ENCODE measurements at regions not wholly inside any gene's neighbourhood (a gene's known extent, or its start where the extent isn't known, plus 50 kb on each side); places are given as distances from the start of the nearest gene placed in this dataset.

- Histone ChIP-seq H3K27me3 (ENCODE audit: insufficient read depth, low read length) (no peaks in the 10 kb centered on the region), H3K4me1 (ENCODE audit: control insufficient read depth, insufficient read depth, low read length, unreplicated experiment) (no peaks in the 10 kb centered on the region), H3K27ac (ENCODE audit: low read depth, low read length) (no peak overlapping the region), H3K79me2 (ENCODE audit: control insufficient read depth, insufficient read depth, low read length, unreplicated experiment) (no peaks in the 10 kb centered on the region), H3K4me3 (ENCODE audit: low read depth, low read length) (no peak overlapping the region), H2AFZ (ENCODE audit: low read length, unreplicated experiment) (no peak overlapping the region), H3K36me3 (ENCODE audit: insufficient read depth, low read length) (no peaks in the 10 kb centered on the region)
Observed at GRCh38 chr12:98151984-98152383, 363.4 kb upstream of the TMPO start.

- H2AFZ ChIP-seq (ENCODE audit: low read length, unreplicated experiment), result no peak overlapping the region
- no peak overlapping the region for H3K4me3 ChIP-seq (ENCODE audit: low read depth, low read length)
- no peaks in the 10 kb centered on the region for H3K36me3 ChIP-seq (ENCODE audit: insufficient read depth, low read length)
- H3K79me2 ChIP-seq (ENCODE audit: control insufficient read depth, insufficient read depth, low read length, unreplicated experiment), result no peaks in the 10 kb centered on the region
- no peaks in the 10 kb centered on the region for H3K27me3 ChIP-seq (ENCODE audit: insufficient read depth, low read length)
- no peak overlapping the region for H3K27ac ChIP-seq (ENCODE audit: low read depth, low read length)
- H3K4me1 ChIP-seq (ENCODE audit: control insufficient read depth, insufficient read depth, low read length, unreplicated experiment), result no peaks in the 10 kb centered on the region
Observed at GRCh38 chr12:98154850-98155249, 360.5 kb upstream of the TMPO start.

GRCh38 chr12:98156697-98157096 is 358.7 kb upstream of the TMPO start:
- Histone ChIP-seq H3K4me1 (ENCODE audit: control insufficient read depth, insufficient read depth, low read length, unreplicated experiment) (no peaks in the 10 kb centered on the region), H2AFZ (ENCODE audit: low read length, unreplicated experiment) (no peak overlapping the region), H3K79me2 (ENCODE audit: control insufficient read depth, insufficient read depth, low read length, unreplicated experiment) (no peaks in the 10 kb centered on the region), H3K27ac (ENCODE audit: low read depth, low read length) (no peak overlapping the region), H3K4me3 (ENCODE audit: low read depth, low read length) (no peak overlapping the region), H3K36me3 (ENCODE audit: insufficient read depth, low read length) (no peaks in the 10 kb centered on the region), H3K27me3 (ENCODE audit: insufficient read depth, low read length) (no peaks in the 10 kb centered on the region)

GRCh38 chr12:98162906-98163678 is 352.3 kb upstream of the TMPO start:
- Histone ChIP-seq H3K27me3 (ENCODE audit: insufficient read depth, low read length) (no peaks in the 10 kb centered on the region), H3K36me3 (ENCODE audit: insufficient read depth, low read length) (no peaks in the 10 kb centered on the region), H2AFZ (ENCODE audit: low read length, unreplicated experiment) (no peak overlapping the region), H3K4me3 (ENCODE audit: low read depth, low read length) (no peak overlapping the region), H3K79me2 (ENCODE audit: control insufficient read depth, insufficient read depth, low read length, unreplicated experiment) (no peaks in the 10 kb centered on the region), H3K4me1 (ENCODE audit: control insufficient read depth, insufficient read depth, low read length, unreplicated experiment) (no peaks in the 10 kb centered on the region), H3K27ac (ENCODE audit: low read depth, low read length) (no peak overlapping the region)

GRCh38 chr12:98172304-98172703 is 343.1 kb upstream of the TMPO start:
- Histone ChIP-seq H3K27me3 (ENCODE audit: insufficient read depth, low read length) (no peaks in the 10 kb centered on the region), H3K27ac (ENCODE audit: low read depth, low read length) (no peak overlapping the region), H3K36me3 (ENCODE audit: insufficient read depth, low read length) (no peaks in the 10 kb centered on the region), H3K4me3 (ENCODE audit: low read depth, low read length) (no peak overlapping the region), H3K4me1 (ENCODE audit: control insufficient read depth, insufficient read depth, low read length, unreplicated experiment) (no peaks in the 10 kb centered on the region), H3K79me2 (ENCODE audit: control insufficient read depth, insufficient read depth, low read length, unreplicated experiment) (no peaks in the 10 kb centered on the region), H2AFZ (ENCODE audit: low read length, unreplicated experiment) (no peak overlapping the region)

- Histone ChIP-seq H2AFZ (ENCODE audit: low read length, unreplicated experiment) (no peak overlapping the region), H3K4me1 (ENCODE audit: control insufficient read depth, insufficient read depth, low read length, unreplicated experiment) (no peaks in the 10 kb centered on the region), H3K4me3 (ENCODE audit: low read depth, low read length) (no peak overlapping the region), H3K36me3 (ENCODE audit: insufficient read depth, low read length) (no peaks in the 10 kb centered on the region), H3K27ac (ENCODE audit: low read depth, low read length) (no peak overlapping the region), H3K79me2 (ENCODE audit: control insufficient read depth, insufficient read depth, low read length, unreplicated experiment) (no peaks in the 10 kb centered on the region), H3K27me3 (ENCODE audit: insufficient read depth, low read length) (no peaks in the 10 kb centered on the region)
Observed at GRCh38 chr12:98172801-98173200, 342.6 kb upstream of the TMPO start.

- Histone ChIP-seq H3K4me3 (ENCODE audit: low read depth, low read length) (no peak overlapping the region), H3K27me3 (ENCODE audit: insufficient read depth, low read length) (no peaks in the 10 kb centered on the region), H3K36me3 (ENCODE audit: insufficient read depth, low read length) (no peaks in the 10 kb centered on the region), H3K27ac (ENCODE audit: low read depth, low read length) (no peak overlapping the region), H3K79me2 (ENCODE audit: control insufficient read depth, insufficient read depth, low read length, unreplicated experiment) (no peaks in the 10 kb centered on the region), H3K4me1 (ENCODE audit: control insufficient read depth, insufficient read depth, low read length, unreplicated experiment) (no peaks in the 10 kb centered on the region), H2AFZ (ENCODE audit: low read length, unreplicated experiment) (no peak overlapping the region)
Observed at GRCh38 chr12:98173773-98174427, 341.5 kb upstream of the TMPO start.

GRCh38 chr12:98174428-98174809 is 341.0 kb upstream of the TMPO start:
- H3K4me3 ChIP-seq (ENCODE audit: low read depth, low read length), result no peak overlapping the region
- H3K27ac ChIP-seq (ENCODE audit: low read depth, low read length), result no peak overlapping the region
- no peaks in the 10 kb centered on the region for H3K27me3 ChIP-seq (ENCODE audit: insufficient read depth, low read length)
- H3K36me3 ChIP-seq (ENCODE audit: insufficient read depth, low read length), result no peaks in the 10 kb centered on the region
- H3K79me2 ChIP-seq (ENCODE audit: control insufficient read depth, insufficient read depth, low read length, unreplicated experiment), result no peaks in the 10 kb centered on the region
- no peak overlapping the region for H2AFZ ChIP-seq (ENCODE audit: low read length, unreplicated experiment)
- no peaks in the 10 kb centered on the region for H3K4me1 ChIP-seq (ENCODE audit: control insufficient read depth, insufficient read depth, low read length, unreplicated experiment)

- H3K27me3 ChIP-seq (ENCODE audit: insufficient read depth, low read length), result 0 out of 2 replicates have a peak, but pooled peaks cover 5% of the 10 kb centered on the region
- no peaks in the 10 kb centered on the region for H3K36me3 ChIP-seq (ENCODE audit: insufficient read depth, low read length)
- no peak overlapping the region for H3K27ac ChIP-seq (ENCODE audit: low read depth, low read length)
- no peaks in the 10 kb centered on the region for H3K4me1 ChIP-seq (ENCODE audit: control insufficient read depth, insufficient read depth, low read length, unreplicated experiment)
- no peaks in the 10 kb centered on the region for H3K79me2 ChIP-seq (ENCODE audit: control insufficient read depth, insufficient read depth, low read length, unreplicated experiment)
- no peak overlapping the region for H3K4me3 ChIP-seq (ENCODE audit: low read depth, low read length)
- no peak overlapping the region for H2AFZ ChIP-seq (ENCODE audit: low read length, unreplicated experiment)
Observed at GRCh38 chr12:98178126-98178525, 337.3 kb upstream of the TMPO start.

- no peak overlapping the region for H3K27ac ChIP-seq (ENCODE audit: low read depth, low read length)
- H3K4me1 ChIP-seq (ENCODE audit: control insufficient read depth, insufficient read depth, low read length, unreplicated experiment), result no peaks in the 10 kb centered on the region
- 0 out of 2 replicates have a peak, but pooled peaks cover 5% of the 10 kb centered on the region for H3K27me3 ChIP-seq (ENCODE audit: insufficient read depth, low read length)
- no peak overlapping the region for H3K4me3 ChIP-seq (ENCODE audit: low read depth, low read length)
- H2AFZ ChIP-seq (ENCODE audit: low read length, unreplicated experiment), result no peak overlapping the region
- no peaks in the 10 kb centered on the region for H3K79me2 ChIP-seq (ENCODE audit: control insufficient read depth, insufficient read depth, low read length, unreplicated experiment)
- H3K36me3 ChIP-seq (ENCODE audit: insufficient read depth, low read length), result no peaks in the 10 kb centered on the region
Observed at GRCh38 chr12:98179151-98179550, 336.2 kb upstream of the TMPO start.

- Histone ChIP-seq H3K4me1 (ENCODE audit: control insufficient read depth, insufficient read depth, low read length, unreplicated experiment) (no peaks in the 10 kb centered on the region), H3K27ac (ENCODE audit: low read depth, low read length) (no peak overlapping the region), H2AFZ (ENCODE audit: low read length, unreplicated experiment) (no peak overlapping the region), H3K36me3 (ENCODE audit: insufficient read depth, low read length) (no peaks in the 10 kb centered on the region), H3K4me3 (ENCODE audit: low read depth, low read length) (no peak overlapping the region), H3K79me2 (ENCODE audit: control insufficient read depth, insufficient read depth, low read length, unreplicated experiment) (no peaks in the 10 kb centered on the region), H3K27me3 (ENCODE audit: insufficient read depth, low read length) (0 out of 2 replicates have a peak, but pooled peaks cover 5% of the 10 kb centered on the region)
Observed at GRCh38 chr12:98180603-98181002, 334.8 kb upstream of the TMPO start.
